Activated CD8-positive, alpha-beta memory T cell treated with anti-CD3 and anti-CD28 coated beads, Interleukin-2, amount 10 ng/mL, durations not matched to agents 7 days and 5 days (primary cell): ENCODE measurements at regions not wholly inside any gene's neighbourhood (a gene's known extent, or its start where the extent isn't known, plus 50 kb on each side); places are given as distances from the start of the nearest gene placed in this dataset.

ENCODE experiments used
- ATAC-seq: fragments of 150-1000 bp; cut with Tn5 transposase; one replicate; pipeline ENCODE4 v1.10.0; 2021; ENCODE audit warnings: moderate library complexity
- CTCF ChIA-PET: fragments of 350-600 bp; sonication (Branson Sonifier 250); formaldehyde crosslinking; loops from one replicate; lab custom pipeline; 2021; ENCODE audit warnings: antibody characterized with exemption; lab: Charles Lee
- DNase-seq: peaks from one replicate; pipeline ENCODE4 v3.0.0-alpha.2; 2020
- H3K27ac Mint-ChIP-seq: one replicate; pipeline ENCODE4 v1.8.0; 2021; ENCODE audit warnings: mild to moderate bottlenecking, mixed read lengths
- H3K27me3 Mint-ChIP-seq: one replicate; pipeline ENCODE4 v1.8.0; 2021; ENCODE audit warnings: mixed read lengths
- H3K36me3 Mint-ChIP-seq: one replicate; pipeline ENCODE4 v1.8.0; 2021; ENCODE audit warnings: mild to moderate bottlenecking, mixed read lengths
- H3K4me1 Mint-ChIP-seq: one replicate; pipeline ENCODE4 v1.8.0; 2021; ENCODE audit warnings: mixed read lengths
- H3K4me3 Mint-ChIP-seq: one replicate; pipeline ENCODE4 v1.8.0; 2021; ENCODE audit warnings: mild to moderate bottlenecking, moderate library complexity, mixed read lengths
- H3K9me3 Mint-ChIP-seq: one replicate; pipeline ENCODE4 v1.8.0; 2022; ENCODE audit warnings: low read depth, mixed read lengths

- no peaks in the 10 kb centered on the region for H3K36me3 Mint-ChIP-seq
- no peak overlapping the region for H3K4me3 Mint-ChIP-seq
- no peaks in the 10 kb centered on the region for H3K9me3 Mint-ChIP-seq
- H3K4me1 Mint-ChIP-seq = no peaks in the 10 kb centered on the region
- no peak overlapping the region for H3K27ac Mint-ChIP-seq
- ATAC-seq (no peak), DNase-seq (no peak)
- CTCF ChIA-PET = no interaction called here
- no peaks in the 10 kb centered on the region for H3K27me3 Mint-ChIP-seq
Measured at GRCh38 chrX:20825984-20826383, 548.2 kb upstream of the CNKSR2 start.

- Mint-ChIP-seq H3K4me3 (no peak overlapping the region), H3K36me3 (no peaks in the 10 kb centered on the region), H3K27me3 (no peaks in the 10 kb centered on the region), H3K9me3 (no peaks in the 10 kb centered on the region), H3K27ac (no peak overlapping the region), H3K4me1 (no peaks in the 10 kb centered on the region)
- DNase-seq = no peak
- no peak for ATAC-seq
- CTCF ChIA-PET = no interaction called here
Measured at GRCh38 chrX:20803971-20804370, 537.3 kb upstream of the RPS6KA3 start.

DNA sequence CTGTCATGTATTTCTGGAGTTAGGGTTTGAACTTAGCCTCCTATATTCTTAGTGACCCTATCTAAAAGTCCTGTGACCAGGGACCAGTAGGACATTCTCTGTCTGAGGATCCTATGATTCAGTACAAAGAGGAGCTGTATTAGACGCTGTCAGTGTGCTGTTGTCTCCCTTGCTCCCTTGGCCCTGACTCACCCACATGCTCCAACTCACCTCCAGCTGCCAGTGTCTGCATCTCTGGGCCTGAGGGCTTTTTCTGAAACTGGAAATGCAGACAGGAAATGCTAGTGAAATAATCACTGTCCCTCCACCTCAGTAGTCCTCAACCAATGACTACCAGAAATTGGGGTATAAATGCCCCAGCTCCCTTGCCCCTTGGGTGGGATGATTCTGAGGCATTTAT is 535.3 kb upstream of the RPS6KA3 start:
- Mint-ChIP-seq H3K27me3 (no peaks in the 10 kb centered on the region), H3K4me1 (no peaks in the 10 kb centered on the region), H3K4me3 (no peak overlapping the region), H3K36me3 (no peaks in the 10 kb centered on the region), H3K9me3 (no peaks in the 10 kb centered on the region), H3K27ac (no peak overlapping the region)
- CTCF ChIA-PET = no interaction called here
- ATAC-seq (no peak), DNase-seq (no peak)

- no peaks in the 10 kb centered on the region for H3K4me1 Mint-ChIP-seq
- no peaks in the 10 kb centered on the region for H3K9me3 Mint-ChIP-seq
- CTCF ChIA-PET = no interaction called here
Measured at GRCh38 chrX:20796450-20796849, 529.7 kb upstream of the RPS6KA3 start.

GRCh38 chrX:20789103-20789502 is 522.4 kb upstream of the RPS6KA3 start:
- no peak for DNase-seq
- Mint-ChIP-seq H3K4me3 (no peak overlapping the region), H3K36me3 (no peaks in the 10 kb centered on the region), H3K27me3 (no peaks in the 10 kb centered on the region), H3K9me3 (no peaks in the 10 kb centered on the region), H3K27ac (no peak overlapping the region), H3K4me1 (no peaks in the 10 kb centered on the region)
- ATAC-seq = no peak
- CTCF ChIA-PET = no interaction called here

More at GRCh38 chrX:20796450-20796849, 529.7 kb upstream of the RPS6KA3 start:
- ATAC-seq (no peak), DNase-seq (no peak)
- Mint-ChIP-seq H3K27ac (no peak overlapping the region), H3K36me3 (no peaks in the 10 kb centered on the region), H3K27me3 (no peaks in the 10 kb centered on the region), H3K4me3 (no peak overlapping the region)

DNA sequence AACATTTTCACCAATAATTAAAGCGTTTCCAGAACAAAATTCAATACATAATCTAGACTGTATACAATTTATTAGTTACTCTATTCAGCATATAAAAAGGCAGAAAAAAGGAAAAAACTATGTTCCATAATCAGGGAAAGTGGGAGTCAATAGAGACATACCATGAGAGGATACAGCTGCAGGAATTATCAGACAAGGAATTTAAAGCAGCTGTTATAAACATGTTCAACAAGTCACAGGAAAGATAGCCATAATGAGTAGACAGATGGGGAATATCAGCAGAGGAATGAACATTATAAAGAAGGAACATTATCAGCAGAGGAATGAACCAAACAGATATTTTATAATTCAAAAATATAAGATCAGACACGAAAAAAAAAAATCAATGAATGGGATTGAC is 500.6 kb upstream of the RPS6KA3 start:
- Mint-ChIP-seq H3K4me3 (no peak overlapping the region), H3K27me3 (no peaks in the 10 kb centered on the region), H3K9me3 (no peaks in the 10 kb centered on the region), H3K27ac (no peak overlapping the region), H3K36me3 (no peaks in the 10 kb centered on the region), H3K4me1 (no peaks in the 10 kb centered on the region)
- ATAC-seq = no peak
- DNase-seq = no peak
- CTCF ChIA-PET = no interaction called here

GRCh38 chrX:20756585-20756984 is 489.9 kb upstream of the RPS6KA3 start:
- no peak overlapping the region for H3K4me3 Mint-ChIP-seq
- H3K36me3 Mint-ChIP-seq = no peaks in the 10 kb centered on the region
- no peak overlapping the region for H3K27ac Mint-ChIP-seq
- no peak for DNase-seq
- no peak for ATAC-seq
- H3K4me1 Mint-ChIP-seq = no peaks in the 10 kb centered on the region
- H3K9me3 Mint-ChIP-seq = no peaks in the 10 kb centered on the region
- no peaks in the 10 kb centered on the region for H3K27me3 Mint-ChIP-seq
- CTCF ChIA-PET = no interaction called here

- ATAC-seq (no peak), DNase-seq (no peak)
- Mint-ChIP-seq H3K27me3 (no peaks in the 10 kb centered on the region), H3K4me3 (no peak overlapping the region), H3K4me1 (no peaks in the 10 kb centered on the region), H3K9me3 (no peaks in the 10 kb centered on the region), H3K27ac (no peak overlapping the region), H3K36me3 (no peaks in the 10 kb centered on the region)
- CTCF ChIA-PET = no interaction called here
Measured at GRCh38 chrX:20753076-20753475, 486.4 kb upstream of the RPS6KA3 start.

GRCh38 chrX:20746690-20747089 is 480.0 kb upstream of the RPS6KA3 start:
- Mint-ChIP-seq H3K27me3 (peaks cover 2% of the 10 kb centered on the region), H3K4me3 (no peak overlapping the region), H3K4me1 (no peaks in the 10 kb centered on the region), H3K9me3 (no peaks in the 10 kb centered on the region), H3K36me3 (no peaks in the 10 kb centered on the region), H3K27ac (no peak overlapping the region)
- DNase-seq (no peak), ATAC-seq (no peak)
- CTCF ChIA-PET = no interaction called here

GRCh38 chrX:20743046-20743445 is 476.3 kb upstream of the RPS6KA3 start:
- CTCF ChIA-PET = no interaction called here
- no peak overlapping the region for H3K27ac Mint-ChIP-seq
- H3K4me3 Mint-ChIP-seq = no peak overlapping the region
- H3K36me3 Mint-ChIP-seq = no peaks in the 10 kb centered on the region
- H3K4me1 Mint-ChIP-seq = no peaks in the 10 kb centered on the region
- ATAC-seq (no peak), DNase-seq (no peak)
- H3K9me3 Mint-ChIP-seq = no peaks in the 10 kb centered on the region
- H3K27me3 Mint-ChIP-seq = peaks cover 3% of the 10 kb centered on the region

- no peaks in the 10 kb centered on the region for H3K9me3 Mint-ChIP-seq
Measured at GRCh38 chrX:20742106-20742505, 475.4 kb upstream of the RPS6KA3 start.

DNA sequence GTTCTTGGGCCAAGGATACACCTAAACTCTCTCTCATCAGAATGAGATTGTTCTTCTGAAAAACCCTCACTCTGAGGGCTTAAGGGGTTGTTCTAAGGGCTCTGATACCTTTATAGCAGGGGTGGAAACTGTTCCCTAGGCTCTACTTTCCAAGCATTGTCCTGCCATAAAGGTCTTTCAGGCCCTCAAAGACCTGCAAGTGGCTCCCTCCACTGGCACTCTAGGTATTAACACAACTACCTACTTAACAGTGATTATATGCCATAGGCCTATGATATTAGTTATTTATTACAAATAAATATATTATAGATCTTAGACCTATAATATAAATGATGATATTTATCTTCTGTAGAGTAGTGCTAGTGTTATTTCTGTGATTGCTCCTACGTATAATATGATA is 473.7 kb upstream of the RPS6KA3 start:
- Mint-ChIP-seq H3K36me3 (no peaks in the 10 kb centered on the region), H3K27ac (no peak overlapping the region), H3K27me3 (peaks cover 3% of the 10 kb centered on the region), H3K9me3 (no peaks in the 10 kb centered on the region), H3K4me3 (no peak overlapping the region), H3K4me1 (no peaks in the 10 kb centered on the region)
- DNase-seq (no peak), ATAC-seq (no peak)
- CTCF ChIA-PET = no interaction called here

More at GRCh38 chrX:20742106-20742505, 475.4 kb upstream of the RPS6KA3 start:
- Mint-ChIP-seq H3K27ac (no peak overlapping the region), H3K4me1 (no peaks in the 10 kb centered on the region), H3K36me3 (no peaks in the 10 kb centered on the region), H3K4me3 (no peak overlapping the region), H3K27me3 (peaks cover 3% of the 10 kb centered on the region)
- no peak for ATAC-seq
- DNase-seq = no peak
- CTCF ChIA-PET = no interaction called here

DNA sequence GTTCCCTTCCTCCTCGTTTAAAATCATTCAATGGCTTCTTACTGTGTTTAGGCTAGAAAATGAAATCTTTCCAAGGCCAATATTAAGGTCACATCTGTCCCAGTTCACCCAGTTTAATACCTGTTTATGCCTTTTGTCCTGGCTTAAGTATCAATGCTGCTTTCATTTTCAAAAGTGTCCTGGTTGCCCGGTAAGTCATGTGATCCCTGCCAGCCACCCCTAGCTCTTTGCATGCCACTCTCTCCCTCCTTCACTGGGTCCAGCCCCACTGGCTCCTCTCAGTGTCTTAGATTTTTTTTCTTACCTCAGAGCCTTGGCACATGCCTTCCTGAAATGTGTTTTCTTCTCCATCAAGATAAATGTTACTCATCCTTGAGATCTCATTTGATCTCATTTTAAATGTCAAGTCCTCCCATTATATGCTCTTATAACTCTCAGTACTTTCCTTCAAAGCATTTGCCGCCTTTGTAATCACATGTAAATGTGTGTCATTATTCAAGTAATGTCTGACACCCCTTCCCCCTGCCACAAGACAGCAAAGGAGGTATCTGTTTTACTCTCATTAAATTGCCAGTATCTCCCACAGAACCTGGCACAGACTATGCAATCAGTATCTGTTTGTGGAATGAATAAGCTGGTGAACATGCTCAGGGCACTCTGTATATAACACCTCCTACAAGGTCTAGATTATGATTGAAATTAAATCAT is 472.5 kb upstream of the RPS6KA3 start:
- no peaks in the 10 kb centered on the region for H3K9me3 Mint-ChIP-seq
- no peak for ATAC-seq

DNA sequence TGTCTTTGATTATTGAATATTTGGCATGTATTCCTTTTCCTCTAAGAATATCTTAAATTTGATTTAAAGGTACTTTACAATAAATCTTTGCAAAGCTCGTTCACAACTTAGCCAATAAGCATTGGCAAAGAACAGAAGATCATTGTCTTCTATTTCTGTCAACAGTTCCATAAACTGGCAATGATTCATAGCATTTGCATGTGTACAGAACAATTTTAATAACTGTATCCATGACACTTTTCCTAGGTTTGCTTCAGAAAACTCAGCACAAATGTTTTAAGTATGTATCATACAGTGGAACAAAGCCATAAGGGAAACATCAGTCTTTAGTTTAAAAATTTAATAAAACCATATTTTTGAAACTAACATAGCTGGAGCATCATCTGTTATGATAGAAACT is 462.7 kb upstream of the RPS6KA3 start:
- no peak for DNase-seq
- no peaks in the 10 kb centered on the region for H3K9me3 Mint-ChIP-seq
- no peaks in the 10 kb centered on the region for H3K4me1 Mint-ChIP-seq
- CTCF ChIA-PET = no interaction called here
- no peak overlapping the region for H3K27ac Mint-ChIP-seq
- no peak for ATAC-seq
- H3K36me3 Mint-ChIP-seq = no peaks in the 10 kb centered on the region
- peaks cover 3% of the 10 kb centered on the region for H3K27me3 Mint-ChIP-seq
- no peak overlapping the region for H3K4me3 Mint-ChIP-seq

More for the DNA sequence above, 472.5 kb upstream of the RPS6KA3 start:
- no peak for DNase-seq
- Mint-ChIP-seq H3K36me3 (no peaks in the 10 kb centered on the region), H3K27me3 (peaks cover 3% of the 10 kb centered on the region), H3K27ac (no peak overlapping the region), H3K4me3 (no peak overlapping the region), H3K4me1 (no peaks in the 10 kb centered on the region)
- CTCF ChIA-PET = no interaction called here

DNA sequence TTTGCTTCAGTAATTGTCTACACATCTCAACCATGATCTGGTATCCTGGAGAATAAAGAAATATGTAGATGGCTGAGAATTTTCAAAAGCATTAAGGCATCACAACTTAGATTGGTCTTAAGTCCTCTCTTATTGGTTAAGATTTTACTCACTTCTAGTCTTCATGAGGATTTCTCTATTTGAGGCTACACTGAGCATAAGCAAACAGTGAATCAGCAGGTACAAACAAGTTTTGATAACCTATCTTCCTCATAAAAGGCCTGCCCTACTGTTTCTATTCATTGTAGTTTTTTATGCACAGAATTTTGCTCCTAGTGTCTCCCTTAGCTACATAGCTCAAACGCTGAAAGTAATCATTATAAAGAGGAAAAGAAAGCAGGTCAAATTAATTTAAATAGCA is 460.7 kb upstream of the RPS6KA3 start:
- Mint-ChIP-seq H3K4me3 (no peak overlapping the region), H3K27ac (no peak overlapping the region), H3K4me1 (no peaks in the 10 kb centered on the region), H3K9me3 (no peaks in the 10 kb centered on the region), H3K27me3 (peaks cover 3% of the 10 kb centered on the region), H3K36me3 (no peaks in the 10 kb centered on the region)
- ATAC-seq (no peak), DNase-seq (no peak)
- CTCF ChIA-PET = no interaction called here
